22Rv1 (cell line): ENCODE measurements at regions not wholly inside any gene's neighbourhood (a gene's known extent, or its start where the extent isn't known, plus 50 kb on each side); places are given as distances from the start of the nearest gene placed in this dataset.

Experiments used
- H3K27ac ChIP-seq: fragments of 450-650 bp; 2 replicates; pipeline ENCODE4 v1.5.1; 2017
- CTCF ChIP-seq: fragments of 450-650 bp; IDR thresholded peaks from 2 replicates; pipeline ENCODE4 v1.5.1; 2017; ENCODE audit warnings: mild to moderate bottlenecking
- ZFX ChIP-seq: fragments of 450-650 bp; IDR thresholded peaks from 2 replicates; pipeline ENCODE4 v1.6.1; 2017; ENCODE audit warnings: antibody characterized with exemption, borderline replicate concordance

DNA sequence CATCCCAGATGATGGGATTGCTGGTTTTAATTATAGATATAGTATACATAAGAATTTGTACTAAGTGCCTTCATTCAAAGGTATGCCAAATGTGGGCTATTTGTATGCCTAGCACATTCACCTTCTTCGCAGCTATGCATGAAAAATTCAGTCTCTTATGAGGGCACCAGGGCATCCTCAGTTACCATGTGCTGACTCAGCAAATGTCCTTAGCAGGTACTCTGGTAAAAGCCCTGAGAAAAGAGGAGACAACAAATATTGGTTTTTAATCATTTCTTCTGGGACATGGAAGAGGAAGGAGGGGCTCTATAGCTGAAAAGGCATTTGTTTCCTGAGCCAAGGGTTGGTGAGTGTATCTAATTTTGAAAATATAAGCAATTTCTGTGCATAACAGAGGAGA, 258.1 kb upstream of the BMP2 start:
- TF ChIP-seq CTCF = no peak
- TF ChIP-seq ZFX = no peak
- no peak overlapping the region for H3K27ac ChIP-seq

DNA sequence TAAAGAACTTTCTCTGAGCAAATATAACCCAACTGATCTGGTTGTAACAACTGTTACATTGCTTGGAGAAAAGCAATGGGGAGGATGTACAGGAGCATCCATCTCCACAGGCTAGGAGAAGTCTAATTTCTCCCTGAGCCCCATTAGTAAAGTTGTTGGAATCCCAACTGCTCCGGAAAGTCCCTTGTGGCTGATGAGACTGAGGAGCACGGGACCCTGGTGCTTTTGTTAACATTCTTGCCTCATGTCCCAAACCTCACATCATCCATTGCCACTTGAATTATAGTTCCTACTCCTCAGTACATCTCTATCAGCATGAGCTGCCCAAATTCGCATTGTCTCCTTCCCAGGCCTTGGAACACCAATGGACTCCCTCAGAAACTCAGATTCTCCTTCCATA, 260.6 kb upstream of the BMP2 start:
- H3K27ac ChIP-seq = no peak overlapping the region
- TF ChIP-seq ZFX (no peak), CTCF (no peak)

GRCh38 chr20:6504826-6505225, 262.7 kb upstream of the BMP2 start:
- no peak overlapping the region for H3K27ac ChIP-seq
- TF ChIP-seq ZFX (no peak), CTCF (no peak)

DNA sequence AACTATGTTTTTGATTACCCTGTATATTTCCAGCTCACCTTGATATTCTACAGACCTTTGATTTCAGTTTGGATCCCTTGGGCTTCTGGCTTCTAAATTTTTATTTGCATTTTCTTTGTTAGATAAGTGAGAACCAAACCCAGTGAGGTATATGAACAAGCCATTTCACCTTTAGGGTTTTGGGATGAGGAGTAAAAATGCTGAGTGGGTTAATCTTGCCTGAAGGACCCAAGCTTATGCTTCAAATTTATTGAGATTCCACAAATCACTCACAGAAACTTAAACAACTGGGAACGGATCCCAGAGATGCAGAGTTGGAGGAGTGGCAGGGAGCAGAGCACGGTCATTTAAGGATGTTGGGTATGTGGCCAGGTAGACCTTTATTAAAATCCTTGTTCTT, 263.3 kb upstream of the BMP2 start:
- H3K27ac ChIP-seq = no peak overlapping the region
- no peak for TF ChIP-seq CTCF
- no peak for TF ChIP-seq ZFX

DNA sequence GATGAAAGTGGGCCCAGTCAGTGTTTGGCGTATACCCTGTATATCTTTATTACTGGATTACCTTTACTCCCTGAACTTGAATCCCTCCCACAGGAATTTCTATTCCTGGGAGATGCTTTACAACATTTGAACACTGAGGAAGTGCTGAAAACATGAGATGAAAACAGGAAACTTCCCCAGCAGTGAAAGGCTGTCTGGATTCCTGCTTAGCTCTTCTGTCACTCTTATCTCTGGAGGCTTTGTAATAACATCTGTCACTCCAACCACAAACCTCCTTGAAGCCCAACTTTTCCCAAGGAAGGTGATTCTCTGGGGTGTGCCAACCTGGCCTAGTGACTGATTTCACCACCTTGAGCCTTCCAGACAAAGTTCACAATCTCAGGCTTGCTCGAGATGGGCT, 264.5 kb upstream of the BMP2 start:
- no peak for TF ChIP-seq ZFX
- no peak for TF ChIP-seq CTCF
- H3K27ac ChIP-seq = no peak overlapping the region

DNA sequence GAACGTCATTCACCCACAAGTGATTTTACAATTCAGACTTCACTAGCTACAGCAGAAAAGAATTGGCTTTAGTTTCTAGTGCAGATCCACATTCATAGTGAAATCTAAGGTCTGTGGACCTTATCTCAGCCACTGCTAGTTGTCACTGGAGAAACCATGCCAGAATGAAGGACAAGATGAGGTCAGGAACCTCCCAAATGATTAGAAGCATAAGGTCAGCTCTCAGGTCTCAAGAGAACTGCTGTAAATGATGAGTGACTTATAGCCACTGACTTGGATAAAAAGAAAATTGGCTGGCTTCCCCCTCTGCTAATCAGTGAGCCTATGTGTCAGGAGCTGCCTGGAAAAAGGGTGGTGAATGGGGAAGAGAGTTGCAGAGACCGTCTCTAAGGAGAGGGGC, 265.3 kb upstream of the BMP2 start:
- no peak for TF ChIP-seq CTCF
- no peak for TF ChIP-seq ZFX
- no peak overlapping the region for H3K27ac ChIP-seq

DNA sequence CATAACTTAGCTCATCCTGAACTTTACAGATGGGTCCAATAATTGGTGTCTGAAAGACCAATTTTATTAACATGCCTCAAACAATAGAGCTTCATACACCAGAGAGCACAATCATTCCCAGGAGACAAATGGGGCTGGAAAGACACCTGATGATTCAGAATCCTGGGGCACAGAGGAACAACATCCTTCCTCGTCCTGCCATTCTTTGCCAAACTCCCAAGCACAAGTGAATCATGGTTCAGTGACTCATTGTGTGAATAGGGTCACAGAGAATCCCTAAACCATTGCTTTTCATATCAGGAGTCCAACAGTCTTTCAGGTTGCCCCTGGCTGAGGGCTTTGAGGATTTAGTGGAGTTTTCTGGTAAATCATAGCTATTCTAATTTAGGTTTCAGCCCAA, 266.4 kb upstream of the BMP2 start:
- no peak for TF ChIP-seq CTCF
- no peak for TF ChIP-seq ZFX
- H3K27ac ChIP-seq = no peak overlapping the region
